GM12878 (cell line): ENCODE measurements at regions not wholly inside any gene's neighbourhood (a gene's known extent, or its start where the extent isn't known, plus 50 kb on each side); places are given as distances from the start of the nearest gene placed in this dataset.

Experiments
- CREB1 ChIP-seq: IDR thresholded peaks from 2 replicates; pipeline ENCODE4 v1.6.1; 2012; ENCODE audit warnings: low read depth, mild to moderate bottlenecking, inconsistent platforms
- KAT2A ChIP-seq: conservative IDR thresholded peaks from 2 replicates; pipeline ENCODE4 v1.6.1; 2011; ENCODE audit warnings: low read depth, low read length; ENCODE audit not compliant: control insufficient read depth
- NR2C2 ChIP-seq: IDR thresholded peaks from 2 replicates; pipeline ENCODE4 v1.6.1; 2011; ENCODE audit warnings: borderline replicate concordance, low read depth; ENCODE audit not compliant: control insufficient read depth, insufficient read length
- TCF12 ChIP-seq: IDR thresholded peaks from 2 replicates; pipeline ENCODE4 v1.6.1; 2011; ENCODE audit warnings: low read depth, mild to moderate bottlenecking, low read length
- WRNIP1 ChIP-seq: IDR thresholded peaks from 2 replicates; pipeline ENCODE4 v1.6.1; 2011; ENCODE audit warnings: low read depth, low read length, improper control_type of control experiment, borderline replicate concordance
- ZBTB33 ChIP-seq: fragments of 450-650 bp; IDR thresholded peaks from 2 replicates; pipeline ENCODE4 v1.6.1; 2017; ENCODE audit warnings: mild to moderate bottlenecking
- ZSCAN29 ChIP-seq: fragments of 450-650 bp; IDR thresholded peaks from 2 replicates; pipeline ENCODE4 v1.6.1; 2017; ENCODE audit warnings: mild to moderate bottlenecking, moderate library complexity

GRCh38 chr2:172239944-172240590 lies 137.4 kb upstream of the DLX2 start:
- no peak for TF ChIP-seq ZBTB33
- no peak for TF ChIP-seq ZSCAN29
- TF ChIP-seq KAT2A: no peak
- no peak for TF ChIP-seq WRNIP1
- TF ChIP-seq TCF12: no peak
- TF ChIP-seq CREB1: no peak
- TF ChIP-seq NR2C2: no peak
